ENCODE measurements at regions not wholly inside any gene's neighbourhood (a gene's known extent, or its start where the extent isn't known, plus 50 kb on each side); places are given as distances from the start of the nearest gene placed in this dataset.
"Not testable (repeated sequence)": the region's sequence is repeated elsewhere in the genome, so short reads cannot be mapped to it uniquely, and the experiment has no call there.

GRCh38 chrX:829145-829544 is 198.6 kb downstream of the SHOX start:
- no peak for DNase-seq

DNA sequence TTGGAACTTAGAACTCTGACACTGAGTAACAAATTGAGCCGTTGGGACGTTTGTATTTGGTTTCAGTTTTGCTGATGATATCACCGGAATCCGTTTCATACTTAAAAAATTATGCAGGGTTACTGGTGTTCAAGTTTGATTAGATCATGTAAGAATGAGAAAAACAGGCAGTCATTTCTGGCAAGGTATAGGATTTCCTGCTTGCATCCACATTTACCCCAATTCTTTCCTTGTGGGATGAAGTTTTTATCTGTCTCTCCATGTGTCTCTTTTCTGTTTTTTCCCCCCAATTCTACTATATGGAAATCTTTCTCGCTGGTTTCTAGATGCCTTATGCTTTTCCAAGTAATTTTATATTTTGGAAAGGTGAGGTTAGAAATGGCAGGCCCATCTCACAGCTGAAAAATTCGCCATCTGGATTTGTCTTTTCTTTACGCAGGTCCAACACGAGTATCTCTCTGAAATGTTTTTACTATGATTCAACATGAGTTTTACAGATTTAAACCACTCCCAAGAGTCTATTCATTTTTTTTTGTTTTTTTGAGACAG is 197.9 kb downstream of the SHOX start:
- DNase-seq = no peak

DNA sequence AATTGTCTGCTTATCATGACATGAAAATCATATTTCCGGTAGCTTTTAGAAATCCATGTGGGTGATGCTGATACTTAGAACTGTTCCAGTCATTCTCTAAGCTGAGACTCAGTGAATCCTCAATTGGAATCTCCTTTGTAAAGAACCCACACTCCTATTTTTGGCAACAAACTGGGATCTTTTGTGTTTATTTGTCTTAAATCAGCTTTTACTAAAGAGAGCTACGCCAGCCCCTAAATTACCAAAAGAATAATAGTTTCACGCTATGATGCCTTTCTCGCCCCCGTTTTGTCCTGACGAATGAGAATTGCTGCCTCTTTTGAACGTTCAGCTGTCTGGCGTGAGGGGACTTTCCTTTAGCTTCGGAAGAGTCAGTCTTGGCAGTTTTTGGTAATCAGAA is 195.9 kb downstream of the SHOX start:
- no peak for DNase-seq

DNA sequence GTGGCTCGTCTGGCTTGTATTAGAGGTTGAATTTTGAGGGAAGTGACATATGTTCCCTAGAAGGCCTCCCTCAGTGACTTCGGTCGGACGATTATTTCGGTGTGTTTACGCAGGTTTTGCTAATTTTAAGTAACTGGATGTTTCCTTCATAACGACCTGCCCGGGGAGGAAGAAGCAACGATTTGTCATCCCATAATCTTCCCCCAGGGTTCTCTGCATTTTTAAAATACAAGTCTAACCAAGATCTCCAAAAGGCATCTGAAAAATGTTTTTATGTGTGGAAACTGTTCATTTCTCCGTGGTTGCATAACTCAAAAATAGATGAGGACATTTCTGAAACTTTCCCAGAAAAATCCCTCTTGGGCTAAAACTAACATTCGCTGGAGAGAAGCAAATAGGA is 195.4 kb downstream of the SHOX start:
- no peak for DNase-seq

- DNase-seq = not testable (repeated sequence)
Measured at GRCh38 chrX:823073-823472, 192.5 kb downstream of the SHOX start.

GRCh38 chrX:821327-822107 is 190.9 kb downstream of the SHOX start:
- no peak for DNase-seq

DNA sequence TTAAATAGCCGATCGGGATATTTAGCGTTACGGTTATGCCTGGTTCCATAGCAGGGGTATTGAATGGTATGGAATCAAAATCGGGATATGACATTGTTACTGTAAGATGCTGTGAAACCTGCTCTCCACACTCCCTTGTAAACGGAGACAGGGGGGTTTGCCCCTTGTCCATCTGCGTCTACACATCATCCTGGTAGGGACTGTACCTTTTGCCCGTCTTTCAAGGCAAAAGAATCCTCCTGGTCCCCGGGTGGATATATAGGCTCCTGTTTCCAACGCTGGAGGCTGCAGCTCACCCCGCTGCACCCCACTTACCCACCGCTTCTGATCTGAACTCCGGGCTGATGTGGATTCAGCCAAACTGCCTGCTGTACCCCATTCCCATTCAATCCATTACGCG is 189.1 kb downstream of the SHOX start:
- no peak for DNase-seq

GRCh38 chrX:817759-818300 is 187.2 kb downstream of the SHOX start:
- DNase-seq = no peak

DNA sequence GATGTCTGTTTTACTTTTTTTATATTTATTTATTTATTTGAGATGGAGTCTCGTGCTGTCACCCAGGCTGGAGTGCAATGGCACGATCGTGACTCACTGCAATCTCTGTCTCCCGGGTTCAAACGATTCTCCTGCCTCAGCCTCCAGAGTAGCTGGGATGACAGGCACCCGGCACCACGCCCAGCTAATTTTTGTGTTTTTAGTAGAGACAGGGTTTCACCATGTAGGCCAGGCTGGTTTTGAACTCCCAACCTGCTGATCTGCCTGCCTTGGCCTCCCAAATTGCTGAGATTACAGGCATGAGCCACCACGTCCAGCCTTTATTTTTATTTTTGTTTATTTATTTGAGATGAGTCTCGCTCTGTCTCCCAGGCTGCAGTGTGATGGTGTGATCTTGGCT is 186.6 kb downstream of the SHOX start:
- not testable (repeated sequence) for DNase-seq

DNA sequence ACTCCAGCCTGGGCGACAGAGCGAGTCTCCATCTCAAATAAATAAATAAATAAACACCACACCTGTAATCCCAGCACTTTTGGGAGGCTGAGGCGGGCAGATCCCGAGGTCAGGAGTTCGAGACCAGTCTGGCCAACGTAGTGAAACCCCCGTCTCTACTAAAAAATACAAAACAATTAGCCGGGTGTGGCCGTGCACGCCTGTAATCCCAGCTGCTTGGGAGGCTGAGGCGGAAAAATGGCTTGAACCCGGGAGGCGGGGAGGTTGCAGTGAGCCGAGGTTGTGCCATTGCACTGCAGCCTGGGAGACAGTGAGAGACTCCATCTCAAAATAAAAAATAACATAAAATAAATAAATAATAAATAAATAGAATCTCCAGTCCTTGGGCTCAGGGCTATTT is 185.8 kb downstream of the SHOX start:
- DNase-seq = no peak

DNA sequence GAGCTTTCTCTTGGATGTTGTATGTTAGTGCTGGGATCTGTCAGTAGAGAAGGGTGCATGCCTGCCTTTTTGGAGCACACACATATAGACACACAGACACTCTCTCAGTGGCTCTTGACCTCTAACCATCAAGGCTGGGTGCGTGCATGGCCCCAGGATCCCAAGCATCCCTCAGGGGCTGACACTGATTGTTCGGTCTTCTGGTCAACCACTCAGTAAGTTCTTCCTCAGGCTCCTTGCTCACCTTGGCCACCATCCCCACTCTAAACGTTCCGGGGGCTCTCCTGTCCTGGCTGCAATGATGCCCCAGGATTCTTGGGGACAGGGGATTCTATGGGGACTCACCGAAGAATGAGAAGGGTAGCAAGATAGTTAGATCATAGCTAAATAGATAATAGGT is 179.6 kb downstream of the SHOX start:
- DNase-seq = no peak

- no peak for DNase-seq
Measured at GRCh38 chrX:809081-809480, 178.5 kb downstream of the SHOX start.

DNA sequence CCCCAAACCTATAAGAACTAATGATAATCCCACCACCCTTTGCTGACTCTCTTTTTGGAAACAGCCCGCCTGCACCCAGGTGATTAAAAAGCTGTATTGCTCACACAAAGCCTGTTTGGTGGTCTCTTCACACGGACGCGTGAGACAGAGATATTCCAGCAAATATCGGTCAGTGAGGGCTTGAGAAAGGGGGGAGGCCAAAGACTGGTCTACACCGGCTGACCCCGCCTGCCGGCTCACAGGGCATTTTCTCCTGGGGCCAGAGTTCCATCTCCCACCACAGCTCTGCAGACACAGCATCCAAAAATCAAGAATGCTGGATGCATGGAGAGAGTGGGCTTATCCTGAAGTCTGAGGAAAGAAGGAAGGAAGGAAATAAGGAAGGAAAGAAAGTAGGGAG is 176.0 kb downstream of the SHOX start:
- no peak for DNase-seq

DNA sequence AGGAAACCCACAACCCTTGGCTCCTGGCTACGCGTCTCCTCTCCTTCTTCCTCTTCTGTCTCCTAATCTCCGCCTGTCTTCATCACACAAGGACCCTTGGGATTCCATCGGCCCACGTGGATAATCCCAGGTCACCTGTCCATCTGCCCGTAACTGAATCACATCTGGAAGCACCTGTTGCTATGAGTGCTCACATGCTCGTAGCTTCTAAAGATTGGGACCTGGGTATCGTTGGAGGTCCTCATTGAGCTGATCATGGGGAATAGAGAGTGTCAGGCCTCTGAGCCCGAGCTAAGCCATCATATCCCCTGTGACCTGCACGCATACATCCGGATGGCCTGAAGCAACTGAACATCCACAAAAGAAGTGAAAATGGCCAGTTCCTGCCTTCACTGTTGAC is 175.4 kb downstream of the SHOX start:
- DNase-seq = no peak

DNA sequence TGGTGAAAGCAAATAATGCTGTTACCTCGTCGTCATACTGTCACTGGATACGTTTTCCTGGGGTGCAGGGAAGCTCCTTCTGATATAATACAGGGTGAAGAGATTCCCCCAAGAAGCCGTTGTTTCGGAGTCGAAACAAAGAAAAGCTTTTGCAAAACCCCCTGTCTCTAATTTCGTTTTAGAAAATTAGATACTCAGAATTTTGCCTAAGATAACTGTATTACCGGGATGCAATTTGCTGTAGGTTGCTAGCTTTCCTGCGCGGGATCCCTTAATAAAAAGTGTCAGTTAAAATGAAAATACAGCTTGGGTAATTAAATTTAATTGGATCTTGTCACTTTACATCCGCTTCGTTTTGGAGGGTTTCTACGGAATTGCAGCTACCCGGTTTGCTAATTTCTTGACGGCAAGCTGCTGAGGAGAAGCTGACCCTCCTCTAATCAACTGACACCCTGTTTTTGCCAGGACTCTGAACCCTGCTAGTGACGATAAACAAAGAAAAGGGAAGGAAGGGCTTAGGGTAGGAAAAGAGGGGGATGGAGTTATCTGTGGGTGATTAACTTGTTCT is 174.6 kb downstream of the SHOX start:
- DNase-seq = no peak

DNA sequence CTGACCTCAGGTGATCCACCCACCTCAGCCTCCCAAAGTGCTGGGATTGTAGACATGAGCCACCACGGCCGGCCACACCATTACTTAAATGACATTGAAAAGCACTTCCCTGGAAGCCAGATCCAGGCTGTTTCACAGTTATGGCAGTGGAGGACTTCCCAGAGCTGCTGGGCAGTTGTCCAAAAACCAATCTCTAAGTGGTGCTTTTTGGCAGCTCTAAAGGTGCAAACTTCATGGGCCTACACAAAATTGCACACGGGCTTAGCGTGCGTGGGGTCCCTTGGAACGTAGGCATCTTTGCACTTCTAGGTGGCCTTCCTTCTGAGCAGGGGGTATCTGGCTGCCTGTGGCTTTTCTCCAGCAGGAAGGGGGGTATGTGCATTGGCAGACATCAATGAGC is 172.3 kb downstream of the SHOX start:
- DNase-seq = no peak

DNA sequence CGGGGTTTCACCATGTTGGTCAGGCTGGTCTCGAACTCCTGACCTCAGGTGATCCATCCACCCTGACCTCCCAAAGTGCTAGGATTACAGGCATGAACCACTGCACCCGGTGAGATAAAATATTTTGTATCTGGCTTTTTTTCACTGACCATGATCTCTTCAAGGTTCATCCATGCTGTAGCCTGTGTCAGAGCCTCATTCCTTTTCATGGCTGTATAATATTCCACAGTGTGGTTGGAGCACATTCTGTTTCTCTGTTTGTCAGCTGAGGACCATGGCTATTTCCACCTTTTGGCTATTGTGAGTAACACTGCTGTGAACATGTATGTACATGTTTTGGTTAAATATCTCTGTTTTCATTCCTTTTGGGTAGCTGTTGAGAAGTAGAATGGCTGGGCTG is 169.2 kb downstream of the SHOX start:
- DNase-seq = no peak

DNA sequence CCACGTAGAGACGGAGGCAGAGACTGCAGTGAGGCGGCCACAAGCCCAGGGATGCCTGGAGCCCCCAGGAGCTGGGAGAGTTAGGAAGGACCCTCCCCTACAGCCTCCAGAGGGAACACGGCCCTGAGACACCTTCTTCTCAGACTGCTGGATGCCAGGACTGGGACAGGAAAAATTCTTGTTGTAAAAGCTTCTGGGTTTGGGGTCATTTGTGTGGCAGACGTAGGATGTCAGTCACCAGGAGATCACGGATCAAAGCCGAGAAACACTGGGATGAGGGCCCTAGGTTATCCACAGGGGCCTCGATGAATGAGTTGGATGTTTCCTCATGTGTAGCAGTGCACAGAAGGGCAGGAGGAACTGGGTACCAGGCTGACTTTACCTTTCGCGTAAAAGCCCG is 163.7 kb downstream of the SHOX start:
- DNase-seq = no peak

- DNase-seq = no peak
Measured at GRCh38 chrX:793216-793770, 162.7 kb downstream of the SHOX start.

GRCh38 chrX:791479-792034 is 161.0 kb downstream of the SHOX start:
- no peak for DNase-seq

- no peak for DNase-seq
Measured at GRCh38 chrX:790783-791360, 160.3 kb downstream of the SHOX start.

DNA sequence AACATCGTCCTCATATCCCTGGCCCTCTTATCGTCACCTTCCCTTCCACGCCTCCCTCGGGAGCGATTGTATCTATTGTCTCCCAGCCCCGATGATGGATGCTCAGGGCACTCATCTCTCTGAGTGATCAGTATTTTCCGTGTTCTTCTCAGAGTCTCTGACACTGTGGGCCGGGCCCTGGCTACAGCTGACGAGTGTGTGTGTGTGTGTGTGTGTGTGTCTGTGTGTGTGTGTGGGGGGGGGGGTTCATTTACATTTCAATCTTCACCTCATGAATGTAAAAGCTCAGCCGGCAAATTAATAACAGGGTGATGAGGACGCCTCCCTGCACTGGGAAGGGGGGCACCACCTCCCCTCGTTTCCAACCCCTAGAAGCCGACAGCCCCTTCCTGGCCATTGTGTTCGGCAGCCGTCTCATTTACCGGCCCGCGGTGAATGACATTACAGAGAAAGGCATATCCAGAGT is 159.5 kb downstream of the SHOX start:
- no peak for DNase-seq

DNA sequence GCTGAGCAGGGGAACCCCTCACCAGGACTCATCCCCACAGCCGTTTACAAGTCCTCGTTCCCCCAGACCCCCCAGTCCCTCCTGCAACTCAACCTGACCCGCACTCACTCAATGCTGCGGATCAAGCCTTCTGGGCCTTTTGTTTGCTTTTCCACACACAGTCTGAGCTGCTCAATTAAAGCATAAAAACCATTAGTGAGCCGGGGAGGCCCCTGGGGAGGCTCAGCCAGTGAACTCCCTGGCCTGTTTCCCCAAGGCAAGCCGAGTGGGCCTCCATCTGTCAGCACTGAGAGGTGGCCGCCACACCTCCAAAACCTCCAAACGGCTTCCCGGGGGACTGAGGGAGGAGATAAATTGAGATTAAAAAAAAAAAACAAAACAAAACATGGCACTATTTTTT is 158.5 kb downstream of the SHOX start:
- DNase-seq = no peak

Measured in KG1 (cell line).